ENCODE measurements at regions not wholly inside any gene's neighbourhood (a gene's known extent, or its start where the extent isn't known, plus 50 kb on each side); places are given as distances from the start of the nearest gene placed in this dataset.

GRCh38 chr2:16840496-16841172 lies 175.0 kb upstream of the CYRIA start:
- no peaks in the 10 kb centered on the region for H3K36me3 ChIP-seq (ENCODE audit: control insufficient read depth in 1 of 2, insufficient read depth in 2 of 2, low read length in 1 of 2)
- intact Hi-C loops (cut with DNase I): no loop called here
- DNase-seq (no peak), ATAC-seq (ENCODE audit: low FRiP score) (no peak)
- no peaks in the 10 kb centered on the region for H3K4me1 ChIP-seq (ENCODE audit: control insufficient read depth in 1 of 2, insufficient read depth in 2 of 2, low read length in 2 of 2)
- no peak overlapping the region for H3K4me3 ChIP-seq (ENCODE audit: low read length in 2 of 2)
- H3K27me3 ChIP-seq (ENCODE audit: control insufficient read depth in 1 of 2, insufficient read depth in 2 of 2, low read length in 1 of 2): no peaks in the 10 kb centered on the region
- WGBS, 2 donors: 54% methylated on average over 9 of the region's 9 CpGs
- no peaks in the 10 kb centered on the region for H3K9me3 ChIP-seq (ENCODE audit: control insufficient read depth, low read length)
- H3K27ac ChIP-seq (ENCODE audit: low read depth in 1 of 2, low read length in 2 of 2): no peak overlapping the region

- ATAC-seq (ENCODE audit: low FRiP score): no peak
- Histone ChIP-seq H3K9me3 (ENCODE audit: control insufficient read depth, low read length) (no peaks in the 10 kb centered on the region), H3K4me1 (ENCODE audit: control insufficient read depth in 1 of 2, insufficient read depth in 2 of 2, low read length in 2 of 2) (no peaks in the 10 kb centered on the region), H3K36me3 (ENCODE audit: control insufficient read depth in 1 of 2, insufficient read depth in 2 of 2, low read length in 1 of 2) (no peaks in the 10 kb centered on the region), H3K4me3 (ENCODE audit: low read length in 2 of 2) (no peak overlapping the region), H3K27ac (ENCODE audit: low read depth in 1 of 2, low read length in 2 of 2) (no peak overlapping the region), H3K27me3 (ENCODE audit: control insufficient read depth in 1 of 2, insufficient read depth in 2 of 2, low read length in 1 of 2) (no peaks in the 10 kb centered on the region)
- DNase-seq: no peak
- intact Hi-C loops (cut with DNase I): no loop called here
Measured at GRCh38 chr2:16832910-16833309, 167.3 kb upstream of the CYRIA start.

GRCh38 chr2:16828828-16829160 lies 163.2 kb upstream of the CYRIA start:
- no peak for DNase-seq
- no peak overlapping the region for H3K4me3 ChIP-seq (ENCODE audit: low read length in 2 of 2)
- intact Hi-C loops (cut with DNase I): no loop called here
- WGBS, 2 donors: 25 to 29% methylated on average over 3 of the region's 3 CpGs
- no peaks in the 10 kb centered on the region for H3K27me3 ChIP-seq (ENCODE audit: control insufficient read depth in 1 of 2, insufficient read depth in 2 of 2, low read length in 1 of 2)
- H3K4me1 ChIP-seq (ENCODE audit: control insufficient read depth in 1 of 2, insufficient read depth in 2 of 2, low read length in 2 of 2): no peaks in the 10 kb centered on the region
- H3K27ac ChIP-seq (ENCODE audit: low read depth in 1 of 2, low read length in 2 of 2): no peak overlapping the region
- no peaks in the 10 kb centered on the region for H3K9me3 ChIP-seq (ENCODE audit: control insufficient read depth, low read length)
- H3K36me3 ChIP-seq (ENCODE audit: control insufficient read depth in 1 of 2, insufficient read depth in 2 of 2, low read length in 1 of 2): no peaks in the 10 kb centered on the region
- ATAC-seq (ENCODE audit: low FRiP score): no peak

- H3K4me1 ChIP-seq (ENCODE audit: control insufficient read depth in 1 of 2, insufficient read depth in 2 of 2, low read length in 2 of 2): no peaks in the 10 kb centered on the region
- no peaks in the 10 kb centered on the region for H3K36me3 ChIP-seq (ENCODE audit: control insufficient read depth in 1 of 2, insufficient read depth in 2 of 2, low read length in 1 of 2)
- H3K27ac ChIP-seq (ENCODE audit: low read depth in 1 of 2, low read length in 2 of 2): no peak overlapping the region
- H3K4me3 ChIP-seq (ENCODE audit: low read length in 2 of 2): no peak overlapping the region
- ATAC-seq (ENCODE audit: low FRiP score): no peak
- no peak for DNase-seq
- H3K27me3 ChIP-seq (ENCODE audit: control insufficient read depth in 1 of 2, insufficient read depth in 2 of 2, low read length in 1 of 2): no peaks in the 10 kb centered on the region
- H3K9me3 ChIP-seq (ENCODE audit: control insufficient read depth, low read length): no peaks in the 10 kb centered on the region
- 53 to 59% methylated on average over 7 of the region's 7 CpGs for WGBS, 2 donors
- intact Hi-C loops (cut with DNase I): no loop called here
Measured at GRCh38 chr2:16828044-16828827, 162.6 kb upstream of the CYRIA start.

DNA sequence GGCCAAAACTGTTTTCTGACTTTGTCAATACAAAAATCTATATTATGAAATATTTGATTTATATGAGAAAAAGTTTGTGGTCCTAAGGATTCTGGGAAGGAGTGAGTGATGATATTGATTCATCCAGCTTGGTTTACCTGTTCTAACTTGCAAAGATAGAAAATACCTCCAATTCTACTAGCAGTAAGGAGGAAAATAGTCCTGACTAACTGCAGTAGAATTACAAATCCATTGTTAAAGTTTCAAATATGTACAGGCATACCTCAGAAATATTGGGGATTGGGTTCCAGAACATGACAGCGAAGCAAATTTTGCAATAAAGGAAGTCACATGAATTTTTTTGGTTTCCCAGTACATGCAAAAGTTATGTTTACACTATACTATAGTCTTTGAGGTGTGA lies 158.8 kb upstream of the CYRIA start:
- Histone ChIP-seq H3K27me3 (ENCODE audit: control insufficient read depth in 1 of 2, insufficient read depth in 2 of 2, low read length in 1 of 2) (no peaks in the 10 kb centered on the region), H3K27ac (ENCODE audit: low read depth in 1 of 2, low read length in 2 of 2) (no peak overlapping the region), H3K36me3 (ENCODE audit: control insufficient read depth in 1 of 2, insufficient read depth in 2 of 2, low read length in 1 of 2) (no peaks in the 10 kb centered on the region), H3K9me3 (ENCODE audit: control insufficient read depth, low read length) (no peaks in the 10 kb centered on the region), H3K4me1 (ENCODE audit: control insufficient read depth in 1 of 2, insufficient read depth in 2 of 2, low read length in 2 of 2) (no peaks in the 10 kb centered on the region), H3K4me3 (ENCODE audit: low read length in 2 of 2) (no peak overlapping the region)
- DNase-seq (no peak), ATAC-seq (ENCODE audit: low FRiP score) (no peak)
- 87 to 90% methylated on average over 1 of the region's 1 CpG for WGBS, 2 donors
- intact Hi-C loops (cut with DNase I): no loop called here

DNA sequence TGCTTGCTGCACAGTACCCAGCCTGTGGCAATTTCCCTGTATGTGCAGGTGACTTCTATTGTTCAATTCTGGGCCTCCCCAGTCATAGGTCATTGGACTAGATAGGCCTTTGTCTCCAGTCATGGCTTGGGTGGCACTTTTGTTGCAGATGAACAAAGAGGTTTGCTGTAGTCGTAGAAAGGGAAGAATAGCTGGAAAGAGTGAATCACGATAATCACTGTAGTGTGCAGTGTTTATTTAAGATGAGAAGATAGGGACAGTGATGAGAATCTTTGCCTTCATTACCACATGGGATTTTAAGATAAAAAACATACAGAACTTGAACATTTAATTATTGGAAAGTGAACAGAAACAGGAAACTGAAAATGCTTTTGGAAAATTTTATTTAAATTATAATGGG lies 156.1 kb upstream of the CYRIA start:
- intact Hi-C loops (cut with DNase I): no loop called here
- H3K36me3 ChIP-seq (ENCODE audit: control insufficient read depth in 1 of 2, insufficient read depth in 2 of 2, low read length in 1 of 2): no peaks in the 10 kb centered on the region
- H3K4me1 ChIP-seq (ENCODE audit: control insufficient read depth in 1 of 2, insufficient read depth in 2 of 2, low read length in 2 of 2): no peaks in the 10 kb centered on the region
- no peaks in the 10 kb centered on the region for H3K27me3 ChIP-seq (ENCODE audit: control insufficient read depth in 1 of 2, insufficient read depth in 2 of 2, low read length in 1 of 2)
- ATAC-seq (ENCODE audit: low FRiP score) (no peak), DNase-seq (no peak)
- no peaks in the 10 kb centered on the region for H3K9me3 ChIP-seq (ENCODE audit: control insufficient read depth, low read length)
- no peak overlapping the region for H3K4me3 ChIP-seq (ENCODE audit: low read length in 2 of 2)
- H3K27ac ChIP-seq (ENCODE audit: low read depth in 1 of 2, low read length in 2 of 2): no peak overlapping the region
- 68 to 69% methylated on average over 2 of the region's 2 CpGs for WGBS, 2 donors

GRCh38 chr2:16818203-16818556 lies 152.5 kb upstream of the CYRIA start:
- 78 to 86% methylated on average over 5 of the region's 5 CpGs for WGBS, 2 donors
- H3K36me3 ChIP-seq (ENCODE audit: control insufficient read depth in 1 of 2, insufficient read depth in 2 of 2, low read length in 1 of 2): no peaks in the 10 kb centered on the region
- no peak overlapping the region for H3K4me3 ChIP-seq (ENCODE audit: low read length in 2 of 2)
- no peaks in the 10 kb centered on the region for H3K27me3 ChIP-seq (ENCODE audit: control insufficient read depth in 1 of 2, insufficient read depth in 2 of 2, low read length in 1 of 2)
- H3K27ac ChIP-seq (ENCODE audit: low read depth in 1 of 2, low read length in 2 of 2): no peak overlapping the region
- intact Hi-C loops (cut with DNase I): no loop called here
- DNase-seq (no peak), ATAC-seq (ENCODE audit: low FRiP score) (no peak)
- H3K4me1 ChIP-seq (ENCODE audit: control insufficient read depth in 1 of 2, insufficient read depth in 2 of 2, low read length in 2 of 2): no peaks in the 10 kb centered on the region
- no peaks in the 10 kb centered on the region for H3K9me3 ChIP-seq (ENCODE audit: control insufficient read depth, low read length)

DNA sequence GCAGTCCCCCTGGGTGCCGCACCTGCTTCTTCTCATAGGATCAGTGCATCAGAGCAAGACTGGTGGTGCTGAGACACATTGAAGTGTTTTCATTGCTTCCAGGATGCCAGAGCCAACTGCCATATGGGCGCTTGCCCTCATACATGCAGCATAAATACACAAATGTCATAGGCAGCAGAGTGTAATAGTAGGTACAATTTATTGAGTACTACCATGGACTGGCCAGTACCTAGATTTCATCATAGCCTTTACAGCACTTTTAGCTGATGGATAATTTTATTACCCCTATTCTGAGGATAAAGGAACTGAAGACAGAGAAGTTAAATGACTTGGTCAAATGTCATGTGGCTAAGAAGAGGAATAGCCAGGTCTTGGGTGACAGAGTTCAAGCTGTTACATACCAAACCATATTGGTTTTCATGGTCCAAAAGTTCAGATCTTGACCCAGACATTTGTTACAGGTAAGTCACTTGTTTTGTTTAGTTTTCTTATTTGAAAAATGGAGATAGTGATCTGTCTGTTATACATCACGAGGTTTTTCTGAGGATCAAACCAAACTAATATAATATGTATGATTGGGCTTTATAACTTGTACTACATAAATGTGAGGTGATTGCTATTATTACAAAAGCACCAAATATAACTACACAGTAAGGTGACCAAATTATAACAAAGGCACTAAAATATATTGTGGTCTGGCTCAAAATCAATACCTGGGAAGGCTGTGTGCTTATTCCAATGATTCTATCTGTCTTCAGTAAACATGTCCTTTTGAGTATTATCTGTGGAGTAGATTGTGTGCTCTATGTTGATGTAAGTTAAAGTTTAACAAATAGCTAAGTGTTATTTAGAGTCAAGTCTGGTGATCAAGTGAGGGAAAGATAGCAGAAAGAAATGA lies 151.9 kb upstream of the CYRIA start:
- DNase-seq: no peak
- Histone ChIP-seq H3K36me3 (ENCODE audit: control insufficient read depth in 1 of 2, insufficient read depth in 2 of 2, low read length in 1 of 2) (no peaks in the 10 kb centered on the region), H3K9me3 (ENCODE audit: control insufficient read depth, low read length) (no peaks in the 10 kb centered on the region), H3K27ac (ENCODE audit: low read depth in 1 of 2, low read length in 2 of 2) (no peak overlapping the region), H3K4me1 (ENCODE audit: control insufficient read depth in 1 of 2, insufficient read depth in 2 of 2, low read length in 2 of 2) (no peaks in the 10 kb centered on the region), H3K4me3 (ENCODE audit: low read length in 2 of 2) (no peak overlapping the region), H3K27me3 (ENCODE audit: control insufficient read depth in 1 of 2, insufficient read depth in 2 of 2, low read length in 1 of 2) (no peaks in the 10 kb centered on the region)
- no peak for ATAC-seq (ENCODE audit: low FRiP score)
- intact Hi-C loops (cut with DNase I): no loop called here
- 79 to 81% methylated on average over 3 of the region's 3 CpGs for WGBS, 2 donors

All from aorta (tissue), 5 donors.